Uterus (tissue), 3 donors: ENCODE measurements at regions not wholly inside any gene's neighbourhood (a gene's known extent, or its start where the extent isn't known, plus 50 kb on each side); places are given as distances from the start of the nearest gene placed in this dataset.

Source experiments
- DNase-seq, 2 donors: peaks; one replicate each; pipeline ENCODE4 v3.0.0-alpha.2; 2019 to 2020
- H3K27ac ChIP-seq, 2 donors: fragments of 200-600 bp; sonication (generic); 1 replicate in 1 of 2; 2 replicates in 1 of 2; pipeline ENCODE4 v1.5.1; 2016 to 2018
- H3K27me3 ChIP-seq, 2 donors: fragments of 200-600 bp; sonication (generic); one replicate each; pipeline ENCODE4 v1.5.1; 2018 to 2019; ENCODE audit warnings: control low read depth in 1 of 2
- H3K36me3 ChIP-seq, 2 donors: fragments of 200-600 bp; sonication (generic); one replicate each; pipeline ENCODE4 v1.5.1; 2019; ENCODE audit warnings: control low read depth in 1 of 2
- H3K4me1 ChIP-seq, 2 donors: fragments of 200-600 bp; sonication (generic); one replicate each; pipeline ENCODE4 v1.5.1; 2018 to 2019; ENCODE audit warnings: control low read depth in 1 of 2
- H3K4me3 ChIP-seq, 2 donors: fragments of 200-600 bp; sonication (generic); 1 replicate in 1 of 2; 2 replicates in 1 of 2; pipeline ENCODE4 v1.5.1; 2018 to 2019; ENCODE audit warnings: mild to moderate bottlenecking in 1 of 2
- H3K9me3 ChIP-seq, 2 donors: fragments of 200-600 bp; sonication (generic); one replicate each; pipeline ENCODE4 v1.5.1; 2019; ENCODE audit warnings: control low read depth in 1 of 2
- POLR2A ChIP-seq, 2 donors: fragments of 450-650 bp; IDR thresholded peaks; one replicate each; pipeline ENCODE4 v1.6.1; 2016; ENCODE audit warnings: antibody characterized with exemption in 2 of 2, mild to moderate bottlenecking in 1 of 2, moderate library complexity in 1 of 2
- intact Hi-C: fragments of 100-400 bp; cut with DNase I; formaldehyde crosslinking; loops from one replicate; pipeline ENCODE4 v1.15.1; 2023; ENCODE audit warnings: low total_unique reads
- TF ChIP-seq, protein P1 (sequence below), 4 experiments: fragments of 200-600 bp in 2 of 4; fragments of 450-650 bp in 2 of 4; sonication (generic) in 2 of 4; IDR thresholded peaks; one replicate each; pipeline ENCODE4 v1.5.1; 2016 to 2019; ENCODE audit warnings: antibody characterized with exemption in 4 of 4, mild to moderate bottlenecking in 2 of 4, moderate library complexity in 1 of 4
- donor health status: DM: yes; HTN: yes; CAD: no.

GRCh38 chr5:105963696-105964255 lies 1707.0 kb downstream of the EFNA5 start:
- H3K4me1 ChIP-seq, result no peaks in the 10 kb centered on the region
- TF ChIP-seq POLR2A (IDR thresholded peaks at IDR 0.05), result no peak
- TF ChIP-seq, protein P1, sequence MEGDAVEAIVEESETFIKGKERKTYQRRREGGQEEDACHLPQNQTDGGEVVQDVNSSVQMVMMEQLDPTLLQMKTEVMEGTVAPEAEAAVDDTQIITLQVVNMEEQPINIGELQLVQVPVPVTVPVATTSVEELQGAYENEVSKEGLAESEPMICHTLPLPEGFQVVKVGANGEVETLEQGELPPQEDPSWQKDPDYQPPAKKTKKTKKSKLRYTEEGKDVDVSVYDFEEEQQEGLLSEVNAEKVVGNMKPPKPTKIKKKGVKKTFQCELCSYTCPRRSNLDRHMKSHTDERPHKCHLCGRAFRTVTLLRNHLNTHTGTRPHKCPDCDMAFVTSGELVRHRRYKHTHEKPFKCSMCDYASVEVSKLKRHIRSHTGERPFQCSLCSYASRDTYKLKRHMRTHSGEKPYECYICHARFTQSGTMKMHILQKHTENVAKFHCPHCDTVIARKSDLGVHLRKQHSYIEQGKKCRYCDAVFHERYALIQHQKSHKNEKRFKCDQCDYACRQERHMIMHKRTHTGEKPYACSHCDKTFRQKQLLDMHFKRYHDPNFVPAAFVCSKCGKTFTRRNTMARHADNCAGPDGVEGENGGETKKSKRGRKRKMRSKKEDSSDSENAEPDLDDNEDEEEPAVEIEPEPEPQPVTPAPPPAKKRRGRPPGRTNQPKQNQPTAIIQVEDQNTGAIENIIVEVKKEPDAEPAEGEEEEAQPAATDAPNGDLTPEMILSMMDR (IDR thresholded peaks at IDR 0.05), result no peak
- no peak overlapping the region for H3K4me3 ChIP-seq
- H3K27me3 ChIP-seq, result no peaks in the 10 kb centered on the region
- no peaks in the 10 kb centered on the region for H3K9me3 ChIP-seq
- no peaks in the 10 kb centered on the region for H3K36me3 ChIP-seq
- H3K27ac ChIP-seq, result no peak overlapping the region
- no peak for DNase-seq
- intact Hi-C loops, result no loop called here

GRCh38 chr5:105961572-105961971 lies 1709.2 kb downstream of the EFNA5 start:
- no peak for DNase-seq
- no peaks in the 10 kb centered on the region for H3K36me3 ChIP-seq
- no peaks in the 10 kb centered on the region for H3K4me1 ChIP-seq
- intact Hi-C loops, result no loop called here
- H3K27ac ChIP-seq, result no peak overlapping the region
- no peak overlapping the region for H3K4me3 ChIP-seq
- TF ChIP-seq POLR2A (IDR thresholded peaks at IDR 0.05), result no peak
- TF ChIP-seq, protein P1 (IDR thresholded peaks at IDR 0.05), result no peak
- no peaks in the 10 kb centered on the region for H3K9me3 ChIP-seq
- H3K27me3 ChIP-seq, result no peaks in the 10 kb centered on the region

DNA sequence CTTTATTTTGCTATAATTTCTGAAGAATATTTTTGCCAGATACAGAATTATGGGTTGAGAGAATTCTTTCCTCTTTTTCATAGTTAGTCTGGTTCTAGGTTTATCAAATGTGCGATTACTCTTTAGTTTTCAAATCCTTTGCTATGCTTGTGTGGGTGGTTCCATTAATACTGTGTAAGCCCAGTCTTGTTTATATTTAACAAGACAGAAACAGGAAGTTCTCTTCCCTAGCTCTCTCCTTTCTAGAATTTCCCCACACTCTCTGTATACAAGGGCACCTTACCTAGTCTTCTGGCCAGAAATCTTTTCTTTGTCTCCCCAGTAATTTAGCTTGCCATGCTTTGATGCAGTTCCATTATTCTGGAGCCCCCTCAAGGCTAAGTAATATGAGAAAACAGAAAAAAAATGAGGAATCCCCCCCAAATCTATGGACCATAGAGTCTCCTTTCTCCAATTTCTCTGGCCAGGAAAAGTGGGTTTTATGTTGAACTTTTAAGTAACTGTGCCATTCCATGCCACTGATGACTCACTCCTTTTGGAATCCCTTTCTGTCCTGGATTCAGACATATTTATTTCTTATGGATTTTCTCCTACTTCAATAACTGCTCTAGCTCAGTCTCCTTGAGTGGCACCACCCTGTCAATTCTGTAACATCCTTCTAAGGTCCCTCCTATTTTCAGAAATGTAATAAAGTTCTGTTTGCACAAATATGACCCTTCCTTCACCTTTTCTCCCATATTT lies 1714.1 kb downstream of the EFNA5 start:
- H3K9me3 ChIP-seq, result no peaks in the 10 kb centered on the region
- intact Hi-C loops, result no loop called here
- H3K27me3 ChIP-seq, result no peaks in the 10 kb centered on the region
- H3K36me3 ChIP-seq, result no peaks in the 10 kb centered on the region
- no peak for DNase-seq
- H3K4me1 ChIP-seq, result no peaks in the 10 kb centered on the region
- H3K27ac ChIP-seq, result no peak overlapping the region
- H3K4me3 ChIP-seq, result no peak overlapping the region
- TF ChIP-seq, protein P1 (IDR thresholded peaks at IDR 0.05), result no peak
- no peak for TF ChIP-seq POLR2A (IDR thresholded peaks at IDR 0.05)

GRCh38 chr5:105954341-105954740 lies 1716.4 kb downstream of the EFNA5 start:
- Histone ChIP-seq H3K27ac (no peak overlapping the region), H3K4me3 (no peak overlapping the region), H3K27me3 (no peaks in the 10 kb centered on the region), H3K4me1 (no peaks in the 10 kb centered on the region), H3K9me3 (no peaks in the 10 kb centered on the region), H3K36me3 (no peaks in the 10 kb centered on the region)
- no peak for DNase-seq
- TF ChIP-seq, protein P1 (IDR thresholded peaks at IDR 0.05), result no peak
- TF ChIP-seq POLR2A (IDR thresholded peaks at IDR 0.05), result no peak
- intact Hi-C loops, result no loop called here

DNA sequence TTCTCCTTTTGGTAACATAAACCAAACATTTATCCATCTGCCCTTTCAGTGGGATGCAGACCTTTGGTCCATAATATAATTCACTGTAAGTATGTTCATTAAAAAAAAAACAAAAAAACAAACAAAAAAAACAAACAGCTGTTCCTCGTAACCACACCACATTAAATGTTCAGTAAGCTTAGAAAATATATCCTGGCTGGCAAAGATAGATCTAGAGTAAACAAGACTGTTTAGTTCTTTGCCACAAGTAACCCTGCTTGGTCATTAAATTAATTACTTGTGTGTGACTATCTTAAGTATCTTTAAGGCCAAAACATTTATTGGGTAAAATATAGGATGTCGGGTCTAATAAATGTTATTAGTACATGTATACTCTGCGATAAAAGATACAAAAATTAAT lies 1717.1 kb downstream of the EFNA5 start:
- Histone ChIP-seq H3K27ac (no peak overlapping the region), H3K36me3 (no peaks in the 10 kb centered on the region), H3K9me3 (no peaks in the 10 kb centered on the region), H3K27me3 (no peaks in the 10 kb centered on the region), H3K4me1 (no peaks in the 10 kb centered on the region), H3K4me3 (no peak overlapping the region)
- DNase-seq, result no peak
- intact Hi-C loops, result no loop called here
- TF ChIP-seq, protein P1 (IDR thresholded peaks at IDR 0.05), result no peak
- TF ChIP-seq POLR2A (IDR thresholded peaks at IDR 0.05), result no peak
